HL-60 (cell line): ENCODE measurements at regions not wholly inside any gene's neighbourhood (a gene's known extent, or its start where the extent isn't known, plus 50 kb on each side); places are given as distances from the start of the nearest gene placed in this dataset.

ENCODE experiments used
- CTCF ChIP-seq: IDR thresholded peaks from one replicate; pipeline ENCODE4 v1.5.1; 2011; ENCODE audit warnings: low read length, control low read depth, inconsistent platforms; ENCODE audit not compliant: insufficient read depth
- POLR2AphosphoS5 ChIP-seq: IDR thresholded peaks from 2 replicates; pipeline ENCODE4 v1.6.1; 2012; ENCODE audit warnings: low read depth
- REST ChIP-seq: IDR thresholded peaks from 2 replicates; pipeline ENCODE4 v1.6.1; 2012; ENCODE audit warnings: low read depth; ENCODE audit not compliant: insufficient replicate concordance
- SPI1 ChIP-seq: IDR thresholded peaks from 2 replicates; pipeline ENCODE4 v1.6.1; 2012; ENCODE audit warnings: low read depth, mild to moderate bottlenecking, borderline replicate concordance

- TF ChIP-seq CTCF (no peak), REST (no peak), SPI1 (no peak), POLR2AphosphoS5 (no peak)
Measured at GRCh38 chr6:8829796-8830195, 394.5 kb upstream of the SLC35B3 start.
